HG03045 (cell line): ENCODE measurements at regions not wholly inside any gene's neighbourhood (a gene's known extent, or its start where the extent isn't known, plus 50 kb on each side); places are given as distances from the start of the nearest gene placed in this dataset.
"Not testable (repeated sequence)": the region's sequence is repeated elsewhere in the genome, so short reads cannot be mapped to it uniquely, and the experiment has no call there.

Experiments
- ATAC-seq: cut with Tn5 transposase; IDR thresholded peaks from one replicate; pipeline ENCODE4 v1.9.1; 2021; ENCODE audit warnings: mild to moderate bottlenecking, moderate library complexity; ENCODE audit not compliant: unreplicated experiment

- no peak for ATAC-seq
Observed at GRCh38 chr14:53430870-53431269, 277.7 kb upstream of the DDHD1 start.

DNA sequence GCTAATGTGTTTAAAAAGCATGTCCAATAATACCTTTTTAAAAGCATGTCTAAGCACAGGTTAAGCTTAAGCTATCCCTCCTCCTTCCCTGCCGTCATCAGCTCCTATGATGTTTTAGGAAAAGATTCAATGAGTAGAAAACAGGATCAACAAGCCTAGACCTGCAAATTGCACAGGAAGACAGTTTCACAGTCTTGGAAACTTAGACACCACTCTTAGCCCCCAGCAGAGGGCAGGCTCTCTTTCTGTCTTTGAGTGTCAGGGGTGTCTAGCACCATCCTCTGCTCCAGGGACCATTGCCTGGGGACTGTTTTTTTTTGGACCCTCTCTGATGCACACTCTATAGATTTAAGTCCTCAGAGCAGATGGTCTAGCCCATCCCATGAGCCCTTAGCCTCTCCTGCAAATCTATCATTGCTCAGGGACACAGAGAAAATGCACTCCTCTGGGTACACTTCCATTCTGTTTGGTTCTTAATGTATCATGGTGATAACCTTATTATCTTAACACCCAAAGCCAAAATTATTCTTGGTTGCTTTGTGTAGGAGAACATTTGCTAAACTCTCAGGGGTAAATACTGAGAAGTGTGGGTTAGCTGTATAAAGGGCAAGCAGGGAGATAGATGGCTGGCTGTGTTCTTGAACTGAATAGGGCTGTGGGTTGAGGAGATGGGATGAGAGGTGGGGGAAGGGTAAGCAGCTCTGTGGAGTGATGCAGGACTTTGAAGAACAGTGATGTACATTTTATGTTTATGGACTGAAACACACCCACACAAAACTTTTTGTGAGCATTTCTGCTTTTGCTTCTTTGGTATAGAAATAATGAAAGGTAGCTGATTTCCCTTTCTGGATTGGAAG lies 259.9 kb upstream of the DDHD1 start:
- ATAC-seq = no peak

DNA sequence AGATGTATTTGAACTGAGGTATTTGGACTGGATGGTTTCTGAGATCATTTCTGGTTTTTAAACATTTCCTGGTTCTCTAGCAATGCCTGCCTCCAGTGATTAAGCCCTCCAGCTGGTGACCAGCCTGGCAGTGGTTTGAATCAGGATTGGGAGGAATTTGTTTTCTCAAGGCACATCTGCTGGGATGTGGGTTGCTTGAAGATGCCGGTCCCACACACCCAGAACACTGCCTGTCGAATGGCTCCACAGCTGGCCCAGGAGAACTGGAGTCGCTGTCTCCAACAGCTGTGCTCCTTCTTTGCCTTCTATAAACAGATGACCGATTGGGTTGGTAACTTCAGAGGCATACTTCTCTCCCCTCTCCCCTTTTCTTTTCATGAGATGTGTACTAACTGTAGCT lies 258.0 kb upstream of the DDHD1 start:
- ATAC-seq = no peak

DNA sequence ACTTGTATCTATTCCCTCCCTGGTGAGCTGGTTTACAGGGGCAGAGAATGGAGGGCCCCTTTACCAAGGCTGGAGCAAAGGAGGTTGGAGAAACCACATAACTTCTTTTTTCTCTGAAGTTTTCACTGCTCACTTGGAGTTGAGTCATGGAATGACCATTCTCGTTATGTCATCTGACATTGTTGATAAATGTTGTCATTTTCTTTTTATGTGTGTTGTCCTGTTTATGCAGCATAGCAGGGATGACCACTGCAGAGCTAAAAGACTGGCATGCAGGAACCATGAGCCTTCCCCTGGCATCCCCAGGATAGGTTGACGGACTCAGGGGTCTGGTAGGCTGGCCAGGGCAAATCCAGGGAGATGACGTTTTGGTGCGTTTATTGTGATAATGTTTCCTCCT lies 256.8 kb upstream of the DDHD1 start:
- ATAC-seq = no peak

DNA sequence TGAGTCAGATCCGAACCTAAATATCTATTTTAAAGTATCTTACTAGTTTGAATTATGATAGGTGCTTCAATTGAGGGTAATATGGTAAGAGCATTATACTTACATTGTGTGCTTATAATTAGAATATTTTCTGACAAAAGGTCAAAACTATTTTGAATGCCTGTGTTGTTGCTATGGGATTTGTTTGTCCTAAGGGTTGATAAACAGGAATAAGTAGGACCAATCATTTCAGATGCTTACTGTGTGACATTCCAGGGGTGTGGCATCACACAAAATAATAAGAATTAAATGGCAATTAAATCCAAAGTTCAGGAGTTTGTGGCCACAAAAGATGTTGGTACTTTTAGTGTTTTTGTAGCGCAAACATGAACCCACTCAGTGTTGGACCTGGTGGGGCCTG lies 256.2 kb upstream of the DDHD1 start:
- no peak for ATAC-seq

DNA sequence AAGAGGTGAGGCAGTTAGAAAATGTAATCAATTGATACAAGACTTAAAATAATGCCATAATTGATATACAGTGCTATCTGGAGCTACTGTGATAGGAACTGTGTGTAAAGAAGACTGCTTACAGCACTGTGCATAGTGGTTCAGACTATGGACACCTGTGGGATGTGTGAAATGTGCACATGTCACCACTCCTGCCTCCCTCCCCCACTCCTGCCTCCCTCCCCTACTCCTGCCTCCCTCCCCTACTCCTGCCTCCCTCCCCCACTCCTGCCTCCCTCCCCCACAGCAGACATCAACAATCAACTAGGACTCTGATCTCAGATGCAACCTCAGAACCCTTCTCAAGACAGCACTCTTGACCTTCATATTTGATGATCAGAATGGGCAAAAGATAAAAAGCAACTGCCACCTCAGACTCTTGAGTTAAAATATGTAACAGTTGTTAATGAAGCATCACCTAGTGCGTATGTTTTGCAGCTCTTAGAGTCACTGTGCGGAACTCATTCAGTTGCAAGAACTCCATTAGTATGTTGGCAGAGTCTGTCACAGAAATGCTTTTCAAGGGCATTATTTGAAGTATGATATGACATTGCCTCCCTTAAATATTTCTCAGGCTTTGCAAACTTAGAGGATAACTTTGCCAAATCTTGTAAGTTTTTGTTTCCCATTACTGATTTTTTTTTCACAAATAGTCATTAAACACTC lies 255.2 kb upstream of the DDHD1 start:
- no peak for ATAC-seq

DNA sequence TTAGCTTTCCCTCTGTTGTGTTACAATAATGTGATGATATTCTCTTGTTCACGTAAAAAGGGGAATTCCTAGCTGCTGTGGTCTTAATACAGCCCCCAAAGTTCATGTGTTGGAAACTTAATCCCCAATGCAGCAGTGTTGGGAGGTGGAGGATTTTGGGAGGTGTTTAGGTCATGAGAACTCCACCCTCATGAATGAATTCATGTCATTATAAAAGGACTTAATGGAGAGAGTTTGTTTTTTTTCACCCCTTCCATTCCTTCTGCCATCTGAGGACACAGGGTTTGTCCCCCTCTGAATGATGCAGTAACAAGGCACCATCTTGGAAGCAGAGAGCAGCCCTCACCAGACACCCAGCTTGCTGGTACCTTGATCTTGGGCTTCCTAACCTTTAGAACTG lies 253.4 kb upstream of the DDHD1 start:
- no peak for ATAC-seq

GRCh38 chr14:53401646-53402045 lies 248.5 kb upstream of the DDHD1 start:
- ATAC-seq = no peak

GRCh38 chr14:53399057-53399456 lies 245.9 kb upstream of the DDHD1 start:
- ATAC-seq = no peak

GRCh38 chr14:53398616-53399015 lies 245.5 kb upstream of the DDHD1 start:
- ATAC-seq = no peak

DNA sequence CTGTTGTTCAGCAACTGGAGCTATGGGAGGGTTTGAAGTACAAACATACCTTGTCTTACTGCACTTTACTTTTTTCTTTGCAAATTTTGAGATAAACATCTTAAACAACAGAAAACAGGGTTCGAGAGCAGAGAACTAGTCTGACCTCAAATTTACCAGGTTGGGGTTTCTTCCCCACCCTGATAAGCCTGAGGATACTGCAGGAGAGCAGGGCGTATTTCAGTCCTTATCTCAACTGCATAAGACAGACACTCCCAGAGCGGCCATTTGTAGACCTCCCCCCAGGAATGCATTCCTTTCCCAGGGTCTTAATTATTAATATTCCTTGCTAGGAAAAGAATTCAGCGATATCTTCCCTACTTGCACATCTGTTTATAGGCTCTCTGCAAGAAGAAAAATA lies 242.1 kb upstream of the DDHD1 start:
- not testable (repeated sequence) for ATAC-seq

DNA sequence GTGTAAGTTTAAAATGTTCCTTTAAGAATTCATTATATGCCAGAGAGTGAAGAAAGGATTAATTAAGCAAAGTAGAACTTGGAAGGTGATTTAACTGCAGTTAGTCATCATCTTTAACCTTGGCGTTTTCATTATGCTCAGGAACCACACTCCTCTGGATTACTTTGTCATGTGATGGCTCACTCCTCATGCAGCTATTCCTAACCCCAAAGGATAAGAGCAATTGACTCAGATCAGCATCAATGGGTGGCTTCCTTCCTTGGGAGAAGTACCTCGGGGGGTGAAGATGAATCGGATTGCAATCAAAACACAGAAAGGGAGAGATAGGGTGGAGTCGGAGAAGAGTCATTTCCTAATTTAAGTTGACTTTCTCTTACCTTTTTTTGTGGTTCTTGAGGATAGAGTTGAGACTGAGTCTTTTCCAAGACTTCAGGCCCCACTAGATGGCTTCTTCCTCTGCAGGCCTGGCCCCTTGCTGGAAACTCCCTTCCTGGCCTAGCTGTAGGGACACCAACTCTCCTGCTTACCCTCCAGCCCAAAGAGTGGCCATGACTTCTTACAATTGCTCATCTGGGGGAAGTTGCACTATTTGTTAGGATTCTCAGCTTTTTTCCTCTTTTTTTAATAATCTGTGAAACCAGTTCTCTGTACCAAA lies 238.6 kb upstream of the DDHD1 start:
- no peak for ATAC-seq

GRCh38 chr14:53391156-53391555 lies 238.0 kb upstream of the DDHD1 start:
- no peak for ATAC-seq

DNA sequence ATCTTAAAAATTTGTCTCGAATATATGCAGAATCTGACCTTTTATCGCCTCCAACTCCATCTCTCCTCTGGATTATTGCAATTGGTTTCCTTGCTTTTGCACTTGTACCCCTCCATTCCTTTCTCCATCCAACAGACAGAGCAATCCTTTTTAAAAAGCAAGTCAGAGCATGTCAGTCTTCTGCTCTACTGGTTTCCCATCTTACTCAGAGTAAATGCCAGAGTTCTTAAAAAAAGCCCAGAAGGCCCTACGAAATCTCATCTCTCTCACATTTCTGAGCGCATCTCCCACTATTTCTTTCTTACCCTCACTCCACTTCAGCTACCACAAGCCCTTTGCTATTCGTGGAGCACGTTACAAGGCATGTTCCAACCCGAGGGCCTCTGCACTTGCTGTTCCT lies 236.9 kb upstream of the DDHD1 start:
- no peak for ATAC-seq

- ATAC-seq = no peak
Observed at GRCh38 chr14:53389202-53389601, 236.1 kb upstream of the DDHD1 start.

DNA sequence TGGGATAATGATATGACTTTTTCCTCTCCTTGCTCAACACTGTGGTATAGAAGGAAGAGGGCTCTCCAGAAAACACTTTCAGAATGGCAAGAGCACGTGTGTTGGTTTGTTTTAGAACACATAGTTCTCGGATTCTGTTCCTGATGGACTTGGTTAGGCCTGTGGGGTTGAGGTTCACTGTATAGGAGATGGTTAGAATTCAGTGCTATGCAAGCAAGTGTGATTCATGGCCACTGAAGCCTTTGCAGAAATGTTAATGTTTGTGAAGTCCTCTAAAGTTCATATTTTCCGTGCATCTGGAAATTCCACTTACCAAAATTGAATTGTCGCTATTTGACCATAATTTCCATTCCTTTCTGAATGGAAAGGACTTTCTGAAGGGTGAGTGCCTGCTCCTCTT lies 233.2 kb upstream of the DDHD1 start:
- no peak for ATAC-seq

GRCh38 chr14:53384536-53384935 lies 231.4 kb upstream of the DDHD1 start:
- no peak for ATAC-seq

DNA sequence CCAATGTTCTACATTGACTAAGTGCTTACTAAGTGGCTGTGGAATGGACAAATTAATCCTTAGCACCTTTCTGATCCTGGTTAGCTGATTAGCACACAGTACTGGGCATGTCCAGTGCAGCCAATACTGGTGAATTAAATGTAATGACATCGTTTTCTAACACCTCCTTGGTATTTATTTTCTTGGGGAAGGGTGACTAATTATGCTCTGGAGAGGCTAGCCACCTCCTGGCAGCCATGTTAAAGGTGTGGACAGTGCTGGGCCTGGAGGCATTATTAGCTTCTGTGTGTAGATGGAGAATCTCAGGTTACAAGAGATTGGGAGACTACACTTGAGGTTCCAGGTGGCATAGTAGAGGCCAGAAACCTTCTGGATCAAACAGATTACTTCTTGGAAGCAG lies 230.9 kb upstream of the DDHD1 start:
- ATAC-seq = no peak

GRCh38 chr14:53381895-53382294 lies 228.8 kb upstream of the DDHD1 start:
- no peak for ATAC-seq

GRCh38 chr14:53380867-53381225 lies 227.7 kb upstream of the DDHD1 start:
- ATAC-seq = no peak

DNA sequence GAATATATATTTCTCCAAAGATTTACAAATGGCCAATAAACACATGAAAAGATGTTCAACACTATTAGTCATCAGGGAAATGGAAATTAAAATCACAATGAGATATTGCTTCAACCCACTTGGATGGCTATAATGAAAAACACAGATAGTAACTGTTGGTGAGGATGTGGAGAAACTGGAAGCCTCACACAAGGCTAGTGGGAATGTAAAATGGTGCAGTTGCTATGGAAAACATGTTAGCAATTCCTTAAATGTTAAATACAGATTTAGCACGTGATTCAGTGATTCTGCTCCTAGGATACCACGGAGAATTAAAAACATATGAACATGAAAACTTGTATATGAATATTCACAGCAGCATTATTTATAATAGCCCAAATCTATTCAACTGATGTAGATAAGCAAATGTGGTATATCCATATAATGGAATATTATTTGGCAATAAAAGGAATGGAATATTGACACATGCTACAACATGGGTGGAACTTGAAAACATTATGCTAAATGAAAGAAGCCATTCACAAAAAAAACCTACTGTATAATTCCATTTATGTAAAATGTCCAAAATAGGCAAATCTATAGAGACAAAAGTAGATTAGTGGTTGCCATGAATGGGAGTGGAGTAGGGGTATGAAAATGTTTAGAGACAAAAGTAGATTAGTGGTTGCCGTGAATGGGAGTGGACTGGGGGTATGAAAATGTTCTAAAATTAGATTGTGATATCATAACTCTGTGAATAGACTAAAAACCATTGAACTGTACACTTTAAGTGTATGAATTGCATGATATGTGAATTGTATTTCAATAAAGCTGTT lies 227.1 kb upstream of the DDHD1 start:
- ATAC-seq = no peak
